HCEC 1CT (cell line): ENCODE measurements at regions not wholly inside any gene's neighbourhood (a gene's known extent, or its start where the extent isn't known, plus 50 kb on each side); places are given as distances from the start of the nearest gene placed in this dataset.

Experiments used
- DNase-seq: peaks from one replicate; pipeline ENCODE4 v3.0.0-alpha.2; 2017

DNA sequence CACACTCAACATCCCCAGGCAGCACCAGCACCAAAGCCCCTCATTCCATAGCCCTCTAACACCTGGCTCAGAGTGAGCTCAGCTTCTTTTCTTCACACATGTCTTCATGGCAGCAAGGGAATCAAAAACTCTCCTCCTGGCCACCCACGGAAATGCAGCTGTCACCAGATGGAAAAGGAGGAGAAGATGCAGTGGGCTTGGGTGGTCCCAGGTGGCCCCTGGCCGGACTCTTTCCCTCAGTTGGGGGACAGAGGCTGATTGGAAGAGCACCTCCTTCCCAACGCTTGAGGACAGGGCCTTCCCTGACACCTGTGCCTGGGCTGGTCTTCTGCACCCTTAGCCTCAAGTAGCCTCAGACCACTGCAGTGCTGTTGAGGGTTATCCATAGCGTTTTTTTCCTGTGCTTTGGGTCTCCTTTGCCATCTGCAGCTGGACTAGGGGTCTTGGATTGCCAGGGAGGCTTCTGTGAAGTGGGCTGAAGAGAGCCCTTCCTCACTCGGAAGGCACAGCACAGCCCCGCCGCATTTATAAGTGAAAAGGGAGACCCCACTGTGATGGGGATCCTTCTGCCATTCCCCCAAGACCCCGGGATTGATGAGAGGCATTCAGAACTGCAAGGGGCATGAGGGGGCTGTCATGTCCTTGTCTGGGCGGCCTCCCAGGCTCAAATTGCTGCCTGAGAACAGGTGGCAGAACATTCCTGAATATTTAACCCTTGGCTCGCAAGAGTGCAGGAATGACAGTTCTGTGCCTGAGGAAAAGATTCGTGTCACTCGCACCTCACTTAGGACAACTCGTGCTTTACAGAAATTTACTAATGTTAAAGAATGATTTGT is 200.0 kb downstream of the AUH start:
- DNase-seq, result no peak

DNA sequence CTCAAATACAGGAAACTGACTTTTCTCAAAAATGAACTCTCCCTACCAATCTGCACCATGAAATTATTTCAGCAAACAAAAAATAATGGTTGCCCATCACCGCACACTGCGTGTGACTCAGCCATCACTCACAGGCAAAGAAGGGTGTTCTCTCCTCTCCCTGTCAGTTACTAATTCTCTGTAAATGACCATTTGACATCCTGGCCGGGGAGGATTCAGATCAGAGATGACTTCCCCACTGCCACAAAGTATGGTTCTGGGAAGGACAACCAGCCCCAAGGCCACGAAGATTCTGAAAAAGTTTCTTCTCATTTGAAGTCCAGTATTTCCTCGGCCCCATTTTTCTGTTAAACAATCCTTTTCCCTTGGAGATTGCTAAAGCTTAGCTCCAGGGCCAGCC is 199.4 kb downstream of the AUH start:
- peak; percentile 69 for DNase-seq

DNA sequence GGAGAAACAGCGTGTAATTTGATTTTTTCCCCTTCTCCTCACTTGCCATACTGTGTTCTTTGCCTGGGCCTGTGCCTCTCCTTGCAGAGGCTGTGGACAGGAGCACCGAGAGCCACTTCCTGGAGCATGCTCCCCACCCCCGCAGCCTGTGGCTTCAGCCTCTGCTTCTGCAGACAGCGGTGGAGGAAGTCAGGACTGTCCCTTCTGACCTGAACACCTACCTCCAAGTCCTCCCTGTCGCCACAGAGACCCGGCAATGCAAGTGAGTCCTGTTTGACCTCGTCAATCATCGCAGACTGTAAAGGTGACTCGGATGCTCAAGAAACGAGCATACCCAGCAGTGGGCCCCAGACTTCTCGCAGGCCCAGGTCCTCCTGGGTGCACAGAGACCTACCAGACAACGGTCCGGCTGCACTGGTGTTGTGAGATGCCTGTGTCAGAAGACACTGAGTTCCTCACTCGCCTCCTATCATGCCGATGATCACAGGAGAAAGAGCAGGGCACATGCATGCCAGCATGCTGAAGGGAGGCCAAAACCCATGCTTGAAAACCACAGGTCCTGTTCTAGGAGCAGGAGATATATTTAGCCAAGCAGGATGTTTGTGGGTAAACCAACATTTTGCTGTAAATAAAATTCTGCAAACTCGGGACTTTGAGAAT is 198.8 kb downstream of the AUH start:
- peak; percentile 10 for DNase-seq

DNA sequence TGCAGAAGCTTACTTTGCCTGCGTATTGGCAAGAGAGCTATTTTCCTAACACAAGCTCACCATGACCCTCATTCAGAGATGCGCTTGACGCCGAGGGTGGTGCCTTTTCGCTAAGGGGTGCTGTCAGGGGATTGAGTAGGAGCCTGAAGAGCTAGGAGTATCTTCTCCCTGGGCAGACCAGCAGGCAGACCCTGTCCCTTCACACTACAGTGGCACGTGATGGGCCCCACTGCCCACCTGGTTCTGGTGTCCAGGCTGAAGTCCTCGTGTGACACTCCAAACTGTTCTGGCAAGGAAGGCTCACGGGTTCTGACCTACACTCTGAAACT is 198.3 kb downstream of the AUH start:
- no peak for DNase-seq

DNA sequence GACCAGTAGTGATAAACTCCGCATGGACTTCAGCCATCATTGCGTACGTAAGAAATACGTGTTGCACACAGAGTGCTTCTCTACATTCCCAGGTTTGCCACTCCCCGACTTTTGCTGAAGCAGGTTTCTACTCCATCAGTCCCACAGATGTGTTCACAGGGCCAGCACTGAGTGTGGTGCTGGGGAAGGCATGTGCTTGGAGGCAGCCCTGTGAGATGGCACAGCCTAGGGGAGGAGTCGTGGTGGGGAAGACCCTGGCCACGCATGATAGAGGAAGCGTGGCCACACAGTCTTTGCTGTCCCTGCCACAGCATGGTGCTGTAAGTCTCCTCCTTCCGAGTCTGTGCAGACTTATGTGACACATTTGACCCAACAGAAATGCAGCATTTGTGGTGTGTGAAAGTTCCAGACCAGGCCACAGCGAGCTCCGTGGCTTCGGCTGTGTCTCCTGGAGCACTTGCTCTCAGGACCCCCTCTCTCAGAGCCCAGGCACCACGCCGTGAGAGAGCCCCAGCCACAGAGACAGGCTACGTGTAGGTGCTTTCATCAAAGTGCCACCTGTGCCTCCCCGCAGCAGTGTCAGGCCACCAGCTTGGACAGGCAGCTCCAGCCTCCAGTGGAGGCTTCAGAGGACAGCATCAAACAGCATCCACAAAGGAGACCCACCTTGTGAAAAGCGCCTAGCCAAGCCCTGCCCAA is 197.8 kb downstream of the AUH start:
- no peak for DNase-seq
